NT2/D1 (cell line): ENCODE measurements at regions not wholly inside any gene's neighbourhood (a gene's known extent, or its start where the extent isn't known, plus 50 kb on each side); places are given as distances from the start of the nearest gene placed in this dataset.

ENCODE experiments used
- SUZ12 ChIP-seq: IDR thresholded peaks from 2 replicates; pipeline ENCODE4 v1.6.1; 2011; ENCODE audit not compliant: insufficient read length, insufficient read depth; ENCODE audit errors: extremely low read depth
- YY1 ChIP-seq: IDR thresholded peaks from 2 replicates; pipeline ENCODE4 v1.6.1; 2011; ENCODE audit not compliant: insufficient read length, insufficient read depth

- TF ChIP-seq YY1 = no peak
- no peak for TF ChIP-seq SUZ12
These were observed 74.6 kb upstream of the NAA20 start for GRCh38 chr20:19942611-19943010.
